Naive B cell (primary cell): ENCODE measurements at regions not wholly inside any gene's neighbourhood (a gene's known extent, or its start where the extent isn't known, plus 50 kb on each side); places are given as distances from the start of the nearest gene placed in this dataset.
"Not testable (repeated sequence)": the region's sequence is repeated elsewhere in the genome, so short reads cannot be mapped to it uniquely, and the experiment has no call there.

ENCODE experiments used
- ATAC-seq, 2 donors: fragments of 150-1000 bp; cut with Tn5 transposase; 2 replicates each; pipeline ENCODE4 v1.10.0; 2021; ENCODE audit warnings: low read depth in 2 of 2, mild to moderate bottlenecking in 2 of 2, moderate library complexity in 2 of 2
- DNase-seq: peaks from one replicate; pipeline ENCODE4 v3.0.0; 2022
- H3K27ac Mint-ChIP-seq, 6 donors: one replicate each; pipeline ENCODE4 v1.8.0; 2020 to 2022; ENCODE audit warnings: mild to moderate bottlenecking in 6 of 6, mixed read lengths in 6 of 6, moderate library complexity in 5 of 6, inconsistent platforms in 2 of 6
- H3K27me3 Mint-ChIP-seq, 3 donors: one replicate each; pipeline ENCODE4 v1.8.0; 2021 to 2022; ENCODE audit warnings: mixed read lengths in 3 of 3, mild to moderate bottlenecking in 1 of 3
- H3K36me3 Mint-ChIP-seq, 2 donors: one replicate each; pipeline ENCODE4 v1.8.0; 2020 to 2022; ENCODE audit warnings: mixed read lengths in 2 of 2, inconsistent platforms in 1 of 2, mild to moderate bottlenecking in 1 of 2
- H3K4me1 Mint-ChIP-seq, 3 donors: one replicate each; pipeline ENCODE4 v1.8.0; 2020 to 2022; ENCODE audit warnings: mixed read lengths in 3 of 3, inconsistent platforms in 1 of 3, mild to moderate bottlenecking in 1 of 3, moderate library complexity in 1 of 3
- H3K4me3 Mint-ChIP-seq, 8 donors: one replicate each; pipeline ENCODE4 v1.8.0; 2020 to 2022; ENCODE audit warnings: mild to moderate bottlenecking in 8 of 8, mixed read lengths in 8 of 8, moderate library complexity in 8 of 8, inconsistent platforms in 2 of 8
- H3K9me3 Mint-ChIP-seq, 7 donors: one replicate each; pipeline ENCODE4 v1.8.0; 2020 to 2022; ENCODE audit warnings: mixed read lengths in 7 of 7, mild to moderate bottlenecking in 5 of 7, inconsistent platforms in 2 of 7, moderate library complexity in 1 of 7

DNA sequence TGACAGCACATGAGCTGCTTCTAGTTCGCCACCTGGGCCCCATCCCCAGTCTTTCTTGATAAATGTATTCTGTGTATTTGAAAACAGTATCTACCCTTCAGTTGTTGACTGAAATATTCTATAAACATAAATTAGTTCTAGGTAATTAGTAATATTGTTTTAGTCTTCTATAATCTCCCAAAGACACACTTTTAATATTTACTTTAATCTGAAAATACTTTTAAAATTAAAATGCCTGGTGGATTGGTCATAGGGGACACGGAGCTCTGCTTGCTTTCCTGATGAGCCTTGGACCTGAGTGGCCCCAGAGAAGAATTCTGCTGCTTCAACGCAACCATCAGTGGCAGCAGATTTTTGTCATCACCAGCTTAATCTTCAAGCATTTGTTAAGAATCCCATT, 234.5 kb downstream of the THBS2 start:
- Mint-ChIP-seq H3K27me3 (peaks cover 12 to 16% (median 12%) of the 10 kb centered on the region in 3 donors), H3K9me3 (peaks cover 4 to 33% (median 26%) of the 10 kb centered on the region in 7 donors), H3K36me3 (peaks cover 0 to 11% of the 10 kb centered on the region in 2 donors), H3K4me3 (no peak overlapping the region), H3K4me1 (no peaks in the 10 kb centered on the region), H3K27ac (no peak overlapping the region)
- ATAC-seq (no peak), DNase-seq (no peak)

DNA sequence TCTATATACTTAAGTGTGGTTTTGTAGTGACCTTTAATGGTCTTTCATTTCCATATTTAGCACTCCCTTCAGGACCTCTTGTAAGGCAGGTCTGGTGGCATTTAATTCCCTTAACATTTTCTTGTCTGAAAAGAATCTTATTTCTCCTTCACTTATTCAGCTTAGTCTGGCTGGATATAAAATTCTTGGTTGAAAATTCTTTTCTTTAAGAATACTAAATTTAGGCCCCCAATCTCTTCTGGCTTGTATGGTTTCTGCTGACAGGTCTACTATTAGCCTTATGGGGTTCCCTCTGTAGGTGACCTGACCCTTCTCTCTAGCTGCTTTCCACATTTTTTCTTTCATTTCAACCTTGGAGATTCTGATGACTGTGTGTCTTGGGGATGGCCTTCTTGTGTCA, 236.9 kb downstream of the THBS2 start:
- Mint-ChIP-seq H3K4me1 (no peaks in the 10 kb centered on the region), H3K27ac (no peak overlapping the region), H3K27me3 (peaks cover 12 to 16% (median 12%) of the 10 kb centered on the region in 3 donors), H3K36me3 (peaks cover 4 to 11% of the 10 kb centered on the region in 2 donors), H3K9me3 (peaks cover 4 to 44% (median 24%) of the 10 kb centered on the region in 7 donors), H3K4me3 (no peak overlapping the region)
- ATAC-seq (no peak), DNase-seq (no peak)

DNA sequence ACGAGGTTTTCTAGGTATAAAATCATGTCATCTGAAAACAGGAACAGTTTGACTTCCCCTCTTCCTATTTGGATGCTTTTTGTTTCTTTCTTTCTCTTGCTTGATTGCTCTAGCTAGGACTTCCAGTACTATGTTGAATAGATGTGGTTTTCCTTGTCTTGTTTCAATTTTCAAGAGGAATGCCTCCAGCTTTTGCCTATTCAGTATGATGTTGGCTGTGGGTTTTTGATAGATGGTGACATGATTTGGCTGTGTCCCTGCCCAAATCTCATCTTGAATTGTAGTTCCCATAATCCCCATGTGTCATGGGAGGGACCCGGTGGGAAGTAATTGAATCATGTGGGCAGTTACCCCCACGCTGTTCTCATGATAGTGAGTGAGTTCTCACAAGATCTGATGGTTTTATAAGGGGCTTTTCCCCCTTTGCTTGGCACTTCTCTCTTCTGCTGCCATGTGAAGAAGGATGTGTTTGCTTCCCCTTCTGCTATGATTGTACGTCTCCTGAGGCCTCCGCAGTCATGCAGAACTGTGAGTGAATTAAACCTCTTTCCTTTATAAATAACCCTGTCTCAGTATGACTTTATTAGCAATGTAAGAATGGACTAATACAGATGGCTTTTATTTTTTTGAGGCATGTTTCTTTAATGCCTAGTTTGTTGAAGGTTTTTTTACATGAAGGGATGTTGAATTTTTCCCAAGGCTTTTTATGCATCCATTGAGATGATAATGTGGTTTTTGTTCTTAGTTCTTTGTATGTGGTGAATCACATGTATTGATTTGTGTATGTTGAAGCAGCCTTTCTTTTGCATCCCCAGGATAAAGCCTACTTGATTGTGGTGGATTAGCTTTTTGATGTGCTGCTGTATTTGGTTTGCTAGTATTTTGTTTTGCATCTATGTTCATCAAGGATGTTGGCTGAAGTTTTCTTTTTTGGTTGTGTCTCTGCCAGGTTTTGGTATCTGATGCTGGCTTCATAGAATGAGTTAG, 239.1 kb downstream of the THBS2 start:
- peaks cover under 1 to 16% (median 5%) of the 10 kb centered on the region in 3 donors for H3K27me3 Mint-ChIP-seq
- DNase-seq = no peak
- no peak for ATAC-seq
- peaks cover 4 to 11% of the 10 kb centered on the region in 2 donors for H3K36me3 Mint-ChIP-seq
- no peak overlapping the region for H3K4me3 Mint-ChIP-seq
- no peak overlapping the region for H3K27ac Mint-ChIP-seq
- peaks cover 4 to 44% (median 24%) of the 10 kb centered on the region in 7 donors for H3K9me3 Mint-ChIP-seq
- H3K4me1 Mint-ChIP-seq = no peaks in the 10 kb centered on the region

GRCh38 chr6:169009628-169010027, 244.0 kb downstream of the THBS2 start:
- no peaks in the 10 kb centered on the region for H3K4me1 Mint-ChIP-seq
- peaks cover 0 to 11% (median 5%) of the 10 kb centered on the region in 7 donors for H3K9me3 Mint-ChIP-seq
- peaks cover 0 to 5% (median 0%) of the 10 kb centered on the region in 3 donors for H3K27me3 Mint-ChIP-seq
- ATAC-seq = no peak
- no peak for DNase-seq
- no peak overlapping the region for H3K27ac Mint-ChIP-seq
- peaks cover 0 to 4% of the 10 kb centered on the region in 2 donors for H3K36me3 Mint-ChIP-seq
- no peak overlapping the region for H3K4me3 Mint-ChIP-seq

DNA sequence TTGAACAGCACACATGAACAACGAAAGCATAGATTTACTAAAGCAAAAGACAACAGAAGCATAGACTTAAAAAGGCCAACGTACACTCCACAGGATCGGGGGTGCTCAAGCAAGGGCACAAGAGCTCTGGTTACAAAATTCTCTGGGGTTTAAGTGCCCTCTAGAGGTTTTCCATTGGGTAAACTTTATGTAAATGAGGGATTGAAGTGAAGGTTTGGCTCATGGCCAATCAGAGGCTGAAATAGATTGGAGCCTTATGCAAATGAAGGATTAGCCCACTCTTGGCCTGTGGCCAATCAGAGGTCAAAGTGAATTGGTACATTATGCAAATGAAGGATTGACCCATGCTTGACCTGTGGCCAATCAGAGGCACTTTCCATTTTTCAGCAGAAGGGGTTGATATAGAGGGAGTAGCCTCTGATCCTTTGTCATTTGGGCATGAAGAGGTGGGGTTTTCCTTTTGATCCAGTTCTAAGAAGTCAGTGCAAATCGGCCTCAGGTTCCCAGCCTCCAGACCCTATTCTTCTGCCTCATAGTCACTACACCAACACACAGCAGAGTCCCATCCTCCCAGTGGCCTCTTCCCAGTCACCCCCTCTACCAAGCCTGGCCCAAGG, 244.9 kb downstream of the THBS2 start:
- no peak overlapping the region for H3K27ac Mint-ChIP-seq
- peaks cover 0 to 4% of the 10 kb centered on the region in 2 donors for H3K36me3 Mint-ChIP-seq
- H3K4me1 Mint-ChIP-seq = no peaks in the 10 kb centered on the region
- H3K27me3 Mint-ChIP-seq = peaks cover 0 to 5% (median 0%) of the 10 kb centered on the region in 3 donors
- DNase-seq (no peak), ATAC-seq (no peak)
- H3K4me3 Mint-ChIP-seq = no peak overlapping the region
- H3K9me3 Mint-ChIP-seq = peaks cover 0 to 11% (median 4%) of the 10 kb centered on the region in 7 donors

DNA sequence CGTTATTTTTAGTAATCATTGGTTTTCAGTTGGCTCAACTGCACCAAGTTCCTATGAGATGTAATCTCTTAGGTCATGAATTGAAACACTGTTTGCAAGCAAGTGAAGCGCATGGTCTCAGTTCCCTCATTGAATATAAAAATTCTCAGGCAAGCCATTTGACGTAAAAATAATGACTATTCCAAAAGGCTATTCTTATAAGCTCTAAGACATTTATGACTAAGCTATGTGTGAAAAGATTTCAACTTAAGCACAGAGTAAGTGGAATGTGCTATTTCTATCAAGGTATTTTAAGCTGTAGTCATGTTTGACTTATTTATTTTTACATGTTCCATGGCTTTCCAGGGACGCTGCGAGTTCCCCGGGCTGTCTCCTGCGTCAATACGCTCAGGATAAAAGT, 248.5 kb downstream of the THBS2 start:
- Mint-ChIP-seq H3K4me3 (no peak overlapping the region), H3K27me3 (peaks cover 0 to 13% (median 5%) of the 10 kb centered on the region in 3 donors), H3K9me3 (peaks cover 0 to 4% (median 2%) of the 10 kb centered on the region in 7 donors), H3K36me3 (no peaks in the 10 kb centered on the region), H3K4me1 (no peaks in the 10 kb centered on the region), H3K27ac (no peak overlapping the region)
- no peak for DNase-seq
- ATAC-seq = no peak

DNA sequence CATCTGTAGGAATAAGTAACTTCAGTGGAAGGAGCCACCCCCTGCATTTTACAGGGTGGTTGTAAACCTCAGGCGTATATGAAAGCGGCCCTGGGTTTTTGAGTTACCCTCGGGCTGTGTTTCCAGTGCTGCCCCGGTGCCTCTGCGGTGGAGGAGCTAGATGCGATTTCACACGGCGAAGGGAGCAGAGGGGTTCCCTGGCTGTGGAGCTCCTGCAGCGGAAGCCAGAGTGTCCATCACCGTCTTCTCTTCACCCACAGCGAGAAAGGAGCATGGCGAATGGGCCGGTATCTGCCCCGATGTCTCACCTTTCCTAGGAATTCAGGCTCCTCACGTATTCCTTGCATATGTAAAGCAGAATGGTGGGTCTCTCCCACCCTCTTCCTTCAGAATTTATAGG, 253.6 kb downstream of the THBS2 start:
- H3K4me1 Mint-ChIP-seq = no peaks in the 10 kb centered on the region
- DNase-seq (no peak), ATAC-seq (no peak)
- H3K27me3 Mint-ChIP-seq = peaks cover 0 to 11% (median 11%) of the 10 kb centered on the region in 3 donors
- peaks cover 0 to 2% (median 0%) of the 10 kb centered on the region in 7 donors for H3K9me3 Mint-ChIP-seq
- H3K27ac Mint-ChIP-seq = no peak overlapping the region
- H3K4me3 Mint-ChIP-seq = no peak overlapping the region
- no peaks in the 10 kb centered on the region for H3K36me3 Mint-ChIP-seq

DNA sequence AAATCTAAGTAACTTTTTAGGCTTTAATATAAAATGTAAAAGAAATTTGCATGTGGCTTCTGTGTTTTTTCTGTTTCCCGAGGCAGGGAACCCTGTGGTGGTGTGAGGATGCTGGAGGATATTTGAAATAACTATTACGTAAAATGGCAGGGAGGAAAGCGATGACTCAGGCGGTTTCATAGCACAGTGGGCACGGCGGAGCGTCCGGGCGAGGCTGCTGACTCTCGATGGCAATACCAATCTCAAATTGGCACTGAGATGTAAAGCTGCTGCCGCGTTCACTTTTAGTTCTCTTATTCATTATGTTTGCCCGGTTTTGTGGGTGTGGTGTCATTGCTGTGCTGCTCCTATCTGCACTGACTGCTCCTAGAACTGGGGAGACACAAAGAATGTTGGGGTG, 254.3 kb downstream of the THBS2 start:
- DNase-seq = no peak
- H3K27ac Mint-ChIP-seq = no peak overlapping the region
- no peak for ATAC-seq
- H3K4me3 Mint-ChIP-seq = no peak overlapping the region
- H3K9me3 Mint-ChIP-seq = peaks cover 0 to 1% (median 0%) of the 10 kb centered on the region in 7 donors
- H3K36me3 Mint-ChIP-seq = no peaks in the 10 kb centered on the region
- no peaks in the 10 kb centered on the region for H3K4me1 Mint-ChIP-seq
- H3K27me3 Mint-ChIP-seq = peaks cover 0 to 11% (median 8%) of the 10 kb centered on the region in 3 donors

GRCh38 chr6:168996356-168996625, 257.4 kb downstream of the THBS2 start:
- Mint-ChIP-seq H3K9me3 (peaks cover 0 to 1% (median 0%) of the 10 kb centered on the region in 7 donors), H3K36me3 (no peaks in the 10 kb centered on the region), H3K27ac (no peak overlapping the region), H3K4me3 (no peak overlapping the region), H3K27me3 (peaks cover 0 to 5% (median under 1%) of the 10 kb centered on the region in 3 donors), H3K4me1 (no peaks in the 10 kb centered on the region)
- DNase-seq = no peak
- ATAC-seq = no peak

GRCh38 chr6:168995526-168996355, 257.9 kb downstream of the THBS2 start:
- Mint-ChIP-seq H3K4me3 (no peak overlapping the region), H3K27me3 (peaks cover 0 to 5% (median 0%) of the 10 kb centered on the region in 3 donors), H3K36me3 (no peaks in the 10 kb centered on the region), H3K9me3 (peaks cover 0 to 1% (median 0%) of the 10 kb centered on the region in 7 donors), H3K4me1 (no peaks in the 10 kb centered on the region), H3K27ac (no peak overlapping the region)
- no peak for ATAC-seq
- DNase-seq = no peak

- H3K9me3 Mint-ChIP-seq = peaks cover 0 to 1% (median 0%) of the 10 kb centered on the region in 7 donors
- H3K4me3 Mint-ChIP-seq = no peak overlapping the region
- H3K36me3 Mint-ChIP-seq = no peaks in the 10 kb centered on the region
- peaks cover 0 to 5% (median 0%) of the 10 kb centered on the region in 3 donors for H3K27me3 Mint-ChIP-seq
- H3K4me1 Mint-ChIP-seq = no peaks in the 10 kb centered on the region
- ATAC-seq = no peak
- no peak for DNase-seq
- H3K27ac Mint-ChIP-seq = no peak overlapping the region
These were observed 258.7 kb downstream of the THBS2 start for GRCh38 chr6:168994956-168995355.

- Mint-ChIP-seq H3K9me3 (peaks cover 0 to 1% (median 0%) of the 10 kb centered on the region in 7 donors), H3K27me3 (peaks cover 0 to 5% (median 4%) of the 10 kb centered on the region in 3 donors), H3K27ac (peak overlapping the region in 2 of 6 donors; percentile 43 to 71), H3K36me3 (no peaks in the 10 kb centered on the region), H3K4me1 (no peaks in the 10 kb centered on the region), H3K4me3 (peak overlapping the region in 1 of 8 donors; percentile 42)
- DNase-seq = no peak
- no peak for ATAC-seq
These were observed 261.1 kb downstream of the THBS2 start for GRCh38 chr6:168992446-168993144.

DNA sequence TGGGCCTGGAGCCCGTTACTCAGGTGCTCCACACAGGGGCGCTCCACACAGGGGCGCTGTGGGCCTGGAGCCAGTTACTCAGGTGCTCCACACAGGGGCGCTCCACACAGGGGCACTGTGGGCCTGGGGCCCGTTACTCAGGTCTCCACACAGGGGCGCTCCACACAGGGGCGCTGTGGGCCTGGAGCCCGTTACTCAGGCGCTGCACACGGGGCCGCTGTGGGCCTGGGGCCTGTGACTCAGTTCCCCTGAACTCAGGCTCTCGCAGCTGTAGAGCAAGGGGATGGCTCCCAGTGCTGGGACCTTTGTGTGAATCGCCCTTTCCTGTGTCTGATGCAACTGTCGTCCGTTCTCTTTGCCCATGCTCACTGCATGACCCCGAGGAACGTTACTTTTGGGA, 262.0 kb downstream of the THBS2 start:
- H3K4me3 Mint-ChIP-seq, DNase-seq, H3K27ac Mint-ChIP-seq, H3K4me1 Mint-ChIP-seq, H3K36me3 Mint-ChIP-seq, ATAC-seq, H3K27me3 Mint-ChIP-seq, H3K9me3 Mint-ChIP-seq: not testable (repeated sequence)
